ENCODE measurements at regions not wholly inside any gene's neighbourhood (a gene's known extent, or its start where the extent isn't known, plus 50 kb on each side); places are given as distances from the start of the nearest gene placed in this dataset.

GRCh38 chrX:39670281-39670680, 427.5 kb downstream of the BCOR start:
- H3K27ac ChIP-seq (ENCODE audit: low read depth in 1 of 2, low read length in 2 of 2), result no peak overlapping the region
- H3K9me3 ChIP-seq (ENCODE audit: control insufficient read depth in 4 of 4, low read length in 3 of 4), result no peaks in the 10 kb centered on the region
- 85% methylated on average over 5 of the region's 5 CpGs for WGBS
- TF ChIP-seq HNF4G (IDR thresholded peaks at IDR 0.05), result no peak
- no peak for TF ChIP-seq TAF1 (conservative IDR thresholded peaks at IDR 0.05)
- no peak for TF ChIP-seq CTCF (IDR thresholded peaks at IDR 0.05; ENCODE audit: low read depth, low read length, missing input control)
- TF ChIP-seq YY1 (IDR thresholded peaks at IDR 0.05), result no peak
- no peak for TF ChIP-seq RXRA (IDR thresholded peaks at IDR 0.05)
- no peak overlapping the region for H3K9ac ChIP-seq (ENCODE audit: low read depth in 1 of 2, low read length in 2 of 2)
- DNase-seq (ENCODE audit: low spot score), result no peak
- H3K27me3 ChIP-seq (ENCODE audit: control insufficient read depth in 4 of 4, insufficient read depth in 4 of 4, low read length in 3 of 4), result no peaks in the 10 kb centered on the region
- no peaks in the 10 kb centered on the region for H3K4me1 ChIP-seq (ENCODE audit: control insufficient read depth in 4 of 4, insufficient read depth in 4 of 4, low read length in 3 of 4)
- no peaks in the 10 kb centered on the region for H3K36me3 ChIP-seq (ENCODE audit: control insufficient read depth in 4 of 4, insufficient read depth in 3 of 4, low read depth in 1 of 4, low read length in 3 of 4)
- no peak overlapping the region for H3K4me3 ChIP-seq (ENCODE audit: low read depth in 1 of 3, low read length in 3 of 3)

- Histone ChIP-seq H3K4me1 (ENCODE audit: control insufficient read depth in 4 of 4, insufficient read depth in 4 of 4, low read length in 3 of 4) (peaks cover 0 to under 1% (median 0%) of the 10 kb centered on the region in 4 donors), H3K36me3 (ENCODE audit: control insufficient read depth in 4 of 4, insufficient read depth in 3 of 4, low read depth in 1 of 4, low read length in 3 of 4) (no peaks in the 10 kb centered on the region), H3K27ac (ENCODE audit: low read depth in 1 of 2, low read length in 2 of 2) (no peak overlapping the region), H3K9ac (ENCODE audit: low read depth in 1 of 2, low read length in 2 of 2) (no peak overlapping the region), H3K4me3 (ENCODE audit: low read depth in 1 of 3, low read length in 3 of 3) (no peak overlapping the region), H3K9me3 (ENCODE audit: control insufficient read depth in 4 of 4, low read length in 3 of 4) (peaks cover 0 to 4% (median 0%) of the 10 kb centered on the region in 4 donors), H3K27me3 (ENCODE audit: control insufficient read depth in 4 of 4, insufficient read depth in 4 of 4, low read length in 3 of 4) (no peaks in the 10 kb centered on the region)
- WGBS, result 96% methylated on average over 2 of the region's 2 CpGs
- TF ChIP-seq NR2F2 (IDR thresholded peaks at IDR 0.05) (no peak), HNF4A (conservative IDR thresholded peaks at IDR 0.05) (no peak), ATF3 (IDR thresholded peaks at IDR 0.05) (no peak), ZBTB33 (IDR thresholded peaks at IDR 0.05) (no peak), TAF1 (conservative IDR thresholded peaks at IDR 0.05) (no peak), MAX (IDR thresholded peaks at IDR 0.05) (no peak), RAD21 (IDR thresholded peaks at IDR 0.05) (no peak), JUND (IDR thresholded peaks at IDR 0.05) (no peak), CTCF (IDR thresholded peaks at IDR 0.05; ENCODE audit: low read depth, low read length, missing input control) (no peak), GABPA (IDR thresholded peaks at IDR 0.05 in 1 of 2, conservative IDR thresholded peaks at IDR 0.05 in 1 of 2) (no peak), FOXA2 (IDR thresholded peaks at IDR 0.05) (no peak), YY1 (IDR thresholded peaks at IDR 0.05) (no peak)
- DNase-seq (ENCODE audit: low spot score), result no peak
Measured at GRCh38 chrX:39672405-39672804, 425.4 kb downstream of the BCOR start.
